Nephron (organoid): ENCODE measurements at regions not wholly inside any gene's neighbourhood (a gene's known extent, or its start where the extent isn't known, plus 50 kb on each side); places are given as distances from the start of the nearest gene placed in this dataset.

Source experiments
- H3K27ac Mint-ChIP-seq, 3 experiments: 2 replicates each; pipeline ENCODE4 v1.8.0; 2020; ENCODE audit warnings: mixed read lengths in 3 of 3, mild to moderate bottlenecking in 2 of 3, moderate library complexity in 1 of 3
- H3K27me3 Mint-ChIP-seq: 2 replicates; pipeline ENCODE4 v1.8.0; 2021; ENCODE audit warnings: low read depth, mild to moderate bottlenecking, moderate library complexity, mixed read lengths
- H3K36me3 Mint-ChIP-seq: 2 replicates; pipeline ENCODE4 v1.8.0; 2020; ENCODE audit warnings: low read depth, mixed read lengths
- H3K4me1 Mint-ChIP-seq: 2 replicates; pipeline ENCODE4 v1.8.0; 2020; ENCODE audit warnings: mixed read lengths
- H3K4me3 Mint-ChIP-seq, 3 experiments: 2 replicates each; pipeline ENCODE4 v1.8.0; 2020; ENCODE audit warnings: mild to moderate bottlenecking in 3 of 3, mixed read lengths in 3 of 3, moderate library complexity in 2 of 3
- H3K9me3 Mint-ChIP-seq: 2 replicates; pipeline ENCODE4 v1.8.0; 2020; ENCODE audit warnings: mixed read lengths
- CTCF ChIP-seq, 3 experiments: fragments of 200-600 bp; sonication (generic); IDR thresholded peaks; one replicate each; pipeline ENCODE4 v1.5.0; 2021; ENCODE audit warnings: antibody characterized with exemption in 3 of 3; ENCODE audit not compliant: unreplicated experiment in 3 of 3

DNA sequence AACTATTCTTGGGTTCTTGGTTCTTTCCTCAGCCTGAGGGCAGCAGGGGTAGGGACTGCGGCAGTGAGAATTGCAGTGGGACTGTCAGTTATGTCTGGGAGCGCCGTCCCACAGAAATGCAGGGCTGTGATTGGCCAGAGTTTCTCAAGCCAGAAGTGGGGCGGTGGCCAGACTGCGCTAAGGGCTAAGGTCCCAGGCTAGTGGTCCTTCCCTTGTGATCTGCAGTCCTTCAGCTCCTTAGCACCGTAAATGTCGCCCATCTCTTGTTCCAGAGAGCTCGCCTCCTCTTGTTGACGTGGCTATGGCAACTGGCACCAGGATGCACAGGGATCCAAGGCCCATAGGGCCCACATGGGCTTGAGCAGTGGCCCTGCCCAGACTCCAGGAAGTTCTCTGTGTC lies 223.5 kb downstream of the GRIA2 start:
- H3K27ac Mint-ChIP-seq = no peak overlapping the region
- H3K9me3 Mint-ChIP-seq = no peaks in the 10 kb centered on the region
- H3K36me3 Mint-ChIP-seq = no peaks in the 10 kb centered on the region
- no peaks in the 10 kb centered on the region for H3K4me1 Mint-ChIP-seq
- no peak for TF ChIP-seq CTCF (IDR thresholded peaks at IDR 0.05; ENCODE audit: unreplicated experiment in 3 of 3)
- H3K4me3 Mint-ChIP-seq = no peak overlapping the region
- no peaks in the 10 kb centered on the region for H3K27me3 Mint-ChIP-seq

DNA sequence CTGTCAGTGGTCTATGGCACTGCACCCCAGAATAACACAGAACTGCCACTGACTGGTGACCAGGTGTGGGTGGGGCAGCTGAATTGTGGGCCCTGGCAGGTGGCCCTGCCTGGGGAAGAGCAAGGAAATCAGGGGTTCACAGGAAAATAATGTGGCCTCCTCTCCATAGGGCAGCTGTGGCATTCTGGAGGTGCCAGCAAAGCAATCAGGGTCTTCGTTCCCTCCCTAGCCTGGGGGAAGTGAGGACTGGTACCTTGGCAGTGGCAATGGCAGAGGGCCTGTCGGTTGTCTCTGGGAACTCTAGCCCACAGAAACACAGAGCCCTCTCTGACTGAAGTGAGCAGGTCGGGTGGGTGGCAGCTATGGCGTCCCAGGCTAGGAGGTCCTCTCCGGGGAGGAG lies 223.0 kb downstream of the GRIA2 start:
- H3K27me3 Mint-ChIP-seq = no peaks in the 10 kb centered on the region
- no peak for TF ChIP-seq CTCF (IDR thresholded peaks at IDR 0.05; ENCODE audit: unreplicated experiment in 3 of 3)
- H3K27ac Mint-ChIP-seq = no peak overlapping the region
- H3K36me3 Mint-ChIP-seq = no peaks in the 10 kb centered on the region
- no peak overlapping the region for H3K4me3 Mint-ChIP-seq
- H3K4me1 Mint-ChIP-seq = no peaks in the 10 kb centered on the region
- no peaks in the 10 kb centered on the region for H3K9me3 Mint-ChIP-seq

GRCh38 chr4:157425897-157426296 lies 205.4 kb downstream of the GRIA2 start:
- H3K4me1 Mint-ChIP-seq = no peaks in the 10 kb centered on the region
- no peak overlapping the region for H3K4me3 Mint-ChIP-seq
- H3K27ac Mint-ChIP-seq = no peak overlapping the region
- no peaks in the 10 kb centered on the region for H3K36me3 Mint-ChIP-seq
- TF ChIP-seq CTCF (IDR thresholded peaks at IDR 0.05; ENCODE audit: unreplicated experiment in 3 of 3) = no peak
- H3K27me3 Mint-ChIP-seq = no peaks in the 10 kb centered on the region
- H3K9me3 Mint-ChIP-seq = peaks cover 13% of the 10 kb centered on the region

- H3K27me3 Mint-ChIP-seq = no peaks in the 10 kb centered on the region
These were observed 203.0 kb downstream of the GRIA2 start for GRCh38 chr4:157423526-157424020.

GRCh38 chr4:157421365-157421764 lies 200.8 kb downstream of the GRIA2 start:
- H3K27me3 Mint-ChIP-seq = no peaks in the 10 kb centered on the region
- H3K4me3 Mint-ChIP-seq = no peak overlapping the region
- peaks cover 6% of the 10 kb centered on the region for H3K9me3 Mint-ChIP-seq
- H3K4me1 Mint-ChIP-seq = no peaks in the 10 kb centered on the region
- peak overlapping the region; percentile 9 to 90 (median 40) for H3K27ac Mint-ChIP-seq
- H3K36me3 Mint-ChIP-seq = no peaks in the 10 kb centered on the region
- TF ChIP-seq CTCF (IDR thresholded peaks at IDR 0.05; ENCODE audit: unreplicated experiment in 3 of 3) = no peak

More at GRCh38 chr4:157423526-157424020, 203.0 kb downstream of the GRIA2 start:
- no peak overlapping the region for H3K4me3 Mint-ChIP-seq
- H3K4me1 Mint-ChIP-seq = no peaks in the 10 kb centered on the region
- no peak overlapping the region for H3K27ac Mint-ChIP-seq
- no peaks in the 10 kb centered on the region for H3K36me3 Mint-ChIP-seq
- no peak for TF ChIP-seq CTCF (IDR thresholded peaks at IDR 0.05; ENCODE audit: unreplicated experiment in 3 of 3)
- H3K9me3 Mint-ChIP-seq = peaks cover 13% of the 10 kb centered on the region
